NT2/D1 (cell line): ENCODE measurements at regions not wholly inside any gene's neighbourhood (a gene's known extent, or its start where the extent isn't known, plus 50 kb on each side); places are given as distances from the start of the nearest gene placed in this dataset.

Experiments
- SUZ12 ChIP-seq: IDR thresholded peaks from 2 replicates; pipeline ENCODE4 v1.6.1; 2011; ENCODE audit not compliant: insufficient read length, insufficient read depth; ENCODE audit errors: extremely low read depth
- YY1 ChIP-seq: IDR thresholded peaks from 2 replicates; pipeline ENCODE4 v1.6.1; 2011; ENCODE audit not compliant: insufficient read length, insufficient read depth
- ZNF274 ChIP-seq: IDR thresholded peaks from 2 replicates; pipeline ENCODE4 v1.6.1; 2011; ENCODE audit warnings: mild to moderate bottlenecking, low read depth, low read length

- no peak for TF ChIP-seq YY1
- TF ChIP-seq ZNF274, result no peak
- TF ChIP-seq SUZ12, result no peak
These were observed 332.1 kb upstream of the MAGI2 start for GRCh38 chr7:79785556-79785955.
